Activated naive CD8-positive, alpha-beta T cell treated with anti-CD3 and anti-CD28 coated beads, Interleukin-2, amount 50 U/mL, for 16 hours (primary cell): ENCODE measurements at regions not wholly inside any gene's neighbourhood (a gene's known extent, or its start where the extent isn't known, plus 50 kb on each side); places are given as distances from the start of the nearest gene placed in this dataset.

Experiments used
- DNase-seq: peaks from one replicate; pipeline ENCODE4 v3.0.0-alpha.2; 2020; ENCODE audit warnings: low read depth, low spot score

DNA sequence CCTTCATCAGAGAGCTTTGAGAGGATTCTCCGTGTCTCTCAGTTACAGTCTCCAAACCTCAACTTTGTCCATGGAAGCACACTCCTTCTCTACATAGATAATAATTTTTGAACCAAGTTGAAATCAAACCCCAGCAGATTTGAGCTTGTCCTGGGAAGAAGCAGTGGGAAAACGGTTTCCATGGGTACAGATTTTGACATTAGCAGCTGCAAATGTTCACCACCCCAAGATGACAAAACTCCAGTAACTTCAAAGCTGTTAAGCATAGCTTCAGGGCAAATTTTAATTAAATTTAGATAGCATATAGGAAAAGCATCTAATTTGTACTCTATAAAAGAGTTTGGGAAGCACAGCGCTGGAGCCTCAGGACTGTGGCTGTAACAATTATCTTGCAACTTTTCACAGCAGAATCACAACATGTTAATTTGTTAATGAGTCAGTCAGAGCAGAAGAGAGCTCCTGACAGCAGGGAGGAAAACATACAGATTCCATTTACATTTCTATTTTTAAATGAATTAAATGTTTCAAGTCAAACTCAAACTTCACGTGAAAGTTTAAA is 240.7 kb downstream of the BMP7 start:
- DNase-seq = no peak

DNA sequence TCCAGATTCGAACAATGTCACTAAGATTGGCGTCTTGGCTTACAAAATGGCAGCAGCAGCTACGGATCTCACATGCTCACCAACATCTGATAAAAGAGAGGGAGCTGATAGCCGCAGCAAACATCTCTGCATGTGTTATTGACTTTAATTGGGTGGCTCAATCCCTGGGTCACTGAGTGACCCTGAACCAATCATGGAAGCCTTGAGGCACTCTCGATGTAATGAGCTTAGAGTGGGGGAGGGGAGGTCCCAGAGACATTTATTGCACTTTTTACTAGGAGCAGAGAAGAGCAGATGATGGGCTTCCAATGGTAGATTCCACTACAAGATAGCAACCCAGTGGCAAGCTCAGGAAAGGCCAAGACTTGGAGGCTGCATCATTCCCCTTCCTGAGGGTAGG is 238.7 kb downstream of the BMP7 start:
- no peak for DNase-seq

DNA sequence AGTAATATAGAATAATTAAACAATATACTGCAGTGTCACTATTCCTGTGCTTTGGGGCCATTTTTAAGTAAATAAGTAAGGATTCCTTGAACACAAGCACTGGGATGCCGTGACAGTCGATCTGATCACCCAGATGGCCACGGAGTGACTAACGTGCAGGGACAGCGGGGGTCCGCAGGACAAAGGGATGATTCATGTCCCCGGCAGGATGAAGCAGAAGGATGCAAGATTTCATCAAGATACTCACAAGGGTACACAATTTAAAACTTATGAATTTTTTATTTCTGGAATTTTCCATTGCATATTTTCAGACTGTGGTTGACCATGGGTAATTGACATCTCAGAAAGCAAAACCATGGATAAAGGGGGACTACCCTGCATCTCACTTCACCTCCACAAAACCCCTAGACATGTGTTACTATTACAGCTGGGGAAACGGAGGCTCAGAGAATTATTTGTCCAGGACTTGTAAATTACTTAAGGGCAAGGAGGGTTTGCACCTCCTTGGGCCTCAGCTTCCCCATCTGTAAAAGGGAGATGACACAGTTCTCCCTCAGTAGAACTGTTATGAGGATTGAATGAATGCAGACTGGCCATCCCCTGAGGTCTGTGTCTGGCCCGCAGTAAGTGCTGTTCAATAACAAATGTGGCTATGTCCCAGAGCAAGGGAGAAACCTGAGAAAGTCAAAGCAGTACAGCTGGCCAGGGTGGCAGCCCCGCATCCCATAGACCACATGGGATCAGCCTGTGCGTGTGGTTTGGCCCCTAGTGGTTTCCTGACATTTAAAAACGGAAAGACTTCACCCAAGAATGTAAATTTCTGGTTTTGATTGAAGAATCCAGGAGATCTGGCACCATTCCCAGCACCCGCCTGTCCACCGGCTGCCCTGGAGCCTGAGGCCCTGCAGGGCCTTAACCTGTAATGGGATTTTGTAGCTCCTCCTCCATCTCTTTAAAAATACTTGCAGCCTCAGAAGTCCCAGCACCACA is 235.5 kb downstream of the BMP7 start:
- DNase-seq = no peak

DNA sequence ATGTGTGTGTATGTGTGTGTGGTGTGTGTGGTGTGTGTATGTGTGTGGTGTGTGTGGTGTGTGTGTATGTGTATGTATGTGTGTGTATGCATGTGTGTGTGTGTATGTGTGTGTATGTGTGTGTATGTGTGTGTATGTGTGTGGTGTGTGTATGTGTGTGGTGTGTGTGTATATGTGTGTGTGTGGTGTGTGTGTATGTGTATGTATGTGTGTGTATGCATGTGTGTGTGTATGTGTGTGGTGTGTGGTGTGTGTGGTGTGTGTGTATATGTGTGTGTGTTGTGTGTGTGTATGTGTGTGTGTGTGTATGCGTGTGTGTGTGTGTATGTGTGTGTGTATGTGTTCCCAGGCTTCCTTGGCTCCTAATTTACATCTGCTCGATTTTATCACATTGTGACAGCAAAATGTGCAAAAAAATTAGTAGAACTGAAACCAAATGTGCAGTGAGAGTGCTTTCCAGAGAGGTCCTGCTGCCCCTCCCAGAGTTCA is 234.5 kb downstream of the BMP7 start:
- no peak for DNase-seq

DNA sequence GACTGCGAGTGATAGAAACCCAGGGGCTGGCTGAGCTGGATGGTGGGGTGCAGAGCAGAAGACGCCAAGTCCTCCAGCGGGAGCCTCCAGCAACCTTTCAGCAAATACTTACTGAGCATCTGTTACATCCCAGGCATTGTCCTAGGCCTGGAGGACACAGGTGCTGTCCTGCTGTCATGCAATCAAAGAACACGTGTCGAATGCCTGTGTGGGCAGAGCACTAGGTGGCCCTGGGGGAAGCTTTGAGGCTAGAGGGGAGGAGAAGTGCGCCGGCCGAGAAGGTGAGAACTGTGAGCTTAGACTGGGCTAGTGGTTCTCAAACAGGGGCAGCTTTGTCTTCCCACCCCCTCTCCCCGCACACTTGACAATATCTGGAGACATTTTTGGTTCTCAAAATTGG is 233.6 kb downstream of the BMP7 start:
- DNase-seq = no peak

DNA sequence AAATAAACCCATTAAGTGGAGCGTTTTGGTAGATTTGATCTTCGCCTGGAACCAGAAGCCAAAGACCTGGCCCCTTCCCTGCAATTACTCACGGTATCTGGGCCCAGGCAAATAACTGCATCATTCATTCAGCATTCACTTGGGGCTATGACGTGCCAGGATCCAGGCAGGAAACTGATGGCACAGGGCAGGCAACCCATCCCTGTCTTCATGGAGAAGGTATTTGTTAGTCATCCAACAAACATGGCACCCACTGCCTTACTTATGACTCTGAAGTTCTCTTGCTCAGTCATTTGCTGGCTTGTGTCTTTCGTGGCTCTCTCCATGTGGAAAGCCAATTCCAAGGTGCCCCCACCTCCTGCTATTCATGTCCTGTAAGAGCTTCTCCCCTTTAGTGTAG is 232.4 kb downstream of the BMP7 start:
- DNase-seq = no peak

DNA sequence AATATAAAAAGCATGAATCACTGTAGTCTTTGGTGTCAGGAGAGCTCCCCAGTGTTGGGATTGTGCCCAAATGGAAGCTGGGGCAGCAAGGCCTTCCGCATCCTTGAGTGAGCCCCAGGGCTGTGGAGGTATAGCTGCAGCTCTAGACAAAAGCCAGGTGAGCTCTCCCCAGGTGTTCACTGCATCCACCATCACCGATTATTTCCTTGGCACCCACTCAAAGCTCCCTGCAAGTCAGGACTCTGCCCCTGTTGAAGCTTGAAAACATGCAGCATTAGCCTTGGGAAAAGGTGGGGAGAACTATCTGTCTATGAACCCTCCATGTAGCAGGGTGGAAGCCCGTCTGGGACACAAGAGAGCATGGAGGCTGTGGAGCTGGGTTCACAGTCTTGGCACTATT is 228.8 kb downstream of the BMP7 start:
- DNase-seq = no peak

DNA sequence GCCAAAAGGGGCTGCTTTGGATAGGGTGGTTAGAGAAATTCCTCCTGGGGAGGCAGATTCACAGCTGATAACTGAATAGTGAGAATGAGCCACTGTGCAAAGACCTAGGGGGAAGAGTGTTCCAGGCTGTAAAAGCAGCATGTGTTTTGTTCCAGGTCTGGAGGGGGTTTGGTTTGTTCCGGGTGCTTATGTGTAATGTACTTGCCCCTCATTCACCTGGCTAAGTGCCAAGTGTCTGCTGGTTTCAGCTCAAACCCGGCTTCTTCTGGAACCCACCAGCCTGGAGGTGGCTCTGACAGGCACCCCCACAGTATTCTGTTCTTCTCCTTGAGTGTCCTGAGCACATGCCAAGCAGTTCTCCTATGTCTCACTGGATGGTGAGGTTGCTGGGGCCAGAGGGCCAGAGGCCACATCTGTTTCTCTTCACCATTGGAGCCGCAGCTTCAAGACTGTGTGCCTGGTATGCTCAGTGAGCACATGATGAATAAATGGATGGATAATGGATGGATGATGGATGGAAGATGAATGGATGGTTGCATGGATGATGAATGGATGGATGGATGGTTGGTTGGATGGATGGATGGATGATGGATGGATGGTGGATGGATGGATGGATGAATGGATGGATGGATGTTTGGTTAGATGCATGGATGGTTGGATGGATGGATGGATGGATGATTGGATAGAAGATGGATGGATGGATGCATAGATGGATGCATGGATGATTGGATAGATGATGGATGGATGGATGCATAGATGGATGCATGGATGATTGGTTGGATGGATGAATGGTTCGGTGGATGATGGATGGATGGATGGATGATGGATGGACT is 227.6 kb downstream of the BMP7 start:
- no peak for DNase-seq

DNA sequence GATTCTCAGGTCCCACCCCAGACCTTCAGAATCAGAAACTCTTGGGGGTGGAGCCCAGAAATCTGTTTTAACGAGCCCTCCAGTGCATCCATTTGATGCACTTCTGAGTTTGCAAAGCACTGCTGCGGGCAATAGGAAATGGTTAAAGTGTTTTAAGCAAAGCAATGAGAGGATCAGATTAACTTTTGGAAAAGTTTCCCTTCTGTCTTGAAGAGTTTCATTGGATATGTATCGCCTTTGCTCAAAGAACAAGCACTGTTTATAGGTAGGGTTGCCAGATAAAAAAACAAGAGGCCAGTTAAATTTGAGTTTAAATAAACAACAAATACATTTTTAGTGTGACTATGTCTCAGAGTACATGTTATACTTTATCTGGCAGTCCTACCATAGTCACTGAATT is 226.0 kb downstream of the BMP7 start:
- DNase-seq = no peak

DNA sequence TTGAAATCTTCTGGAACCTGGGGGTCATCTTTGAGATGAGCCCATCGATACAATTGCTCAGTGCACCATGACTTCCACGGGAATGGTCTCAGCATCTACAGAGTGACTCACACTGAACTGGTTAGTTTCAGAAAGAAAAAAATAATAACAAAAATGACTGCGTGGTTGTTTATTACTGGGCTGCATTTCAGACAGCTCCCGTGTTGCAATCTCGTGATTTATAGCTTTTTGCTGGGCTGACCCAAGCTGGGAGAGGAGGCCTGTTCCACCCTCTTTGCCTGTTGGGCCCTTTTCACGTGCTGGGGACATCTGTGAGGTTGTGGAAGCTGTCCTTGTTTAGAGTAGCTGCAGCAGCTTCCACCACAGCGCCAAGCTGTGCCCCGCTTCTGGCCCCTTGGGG is 225.5 kb downstream of the BMP7 start:
- no peak for DNase-seq

DNA sequence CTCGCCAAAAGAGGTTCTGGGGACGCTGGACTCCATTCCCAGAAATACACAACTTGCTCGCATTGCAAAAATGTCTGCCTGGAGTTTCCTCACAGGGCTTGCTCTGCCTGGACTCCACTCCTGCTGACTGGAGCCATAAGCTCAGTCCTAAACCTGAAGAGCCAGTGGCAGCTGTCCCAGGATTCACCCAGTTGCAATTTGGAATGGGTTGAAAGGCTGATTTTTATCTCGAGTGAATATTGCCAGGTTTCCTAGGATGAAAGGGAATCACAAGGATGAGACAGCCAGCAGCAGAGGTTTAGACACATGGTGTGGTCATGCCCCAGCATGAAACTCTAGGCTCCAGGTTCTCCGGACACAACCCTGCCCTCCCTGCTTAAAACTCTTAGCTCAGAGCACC is 223.3 kb downstream of the BMP7 start:
- DNase-seq = no peak

DNA sequence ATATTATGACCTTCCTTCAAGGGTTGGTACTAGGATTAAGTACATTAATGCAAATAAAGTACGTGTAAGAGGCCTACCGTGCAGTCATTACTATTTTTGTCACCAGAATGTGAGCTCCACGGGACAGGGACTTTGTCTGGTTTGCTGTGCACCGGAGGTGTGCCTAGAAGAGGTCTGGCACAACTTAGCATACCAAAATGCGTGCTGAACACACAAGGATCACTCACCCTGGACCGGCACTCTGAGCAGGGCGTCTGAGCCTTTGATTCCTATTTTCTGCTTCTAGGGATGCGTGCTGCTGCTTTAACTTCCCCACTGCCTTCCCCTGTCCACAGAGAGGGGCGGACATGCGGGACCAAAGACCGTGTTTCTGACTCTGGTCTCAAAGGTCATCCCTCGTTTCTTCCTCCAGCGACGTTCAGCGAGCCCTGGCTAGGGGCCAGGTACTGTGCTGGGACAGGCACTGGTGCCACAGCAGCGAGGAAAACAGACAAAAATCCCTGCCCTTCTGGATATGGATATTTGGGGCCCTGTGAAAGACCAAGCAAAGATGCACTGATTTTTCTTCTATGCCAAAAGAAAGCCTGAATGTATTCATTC is 222.7 kb downstream of the BMP7 start:
- DNase-seq = no peak

DNA sequence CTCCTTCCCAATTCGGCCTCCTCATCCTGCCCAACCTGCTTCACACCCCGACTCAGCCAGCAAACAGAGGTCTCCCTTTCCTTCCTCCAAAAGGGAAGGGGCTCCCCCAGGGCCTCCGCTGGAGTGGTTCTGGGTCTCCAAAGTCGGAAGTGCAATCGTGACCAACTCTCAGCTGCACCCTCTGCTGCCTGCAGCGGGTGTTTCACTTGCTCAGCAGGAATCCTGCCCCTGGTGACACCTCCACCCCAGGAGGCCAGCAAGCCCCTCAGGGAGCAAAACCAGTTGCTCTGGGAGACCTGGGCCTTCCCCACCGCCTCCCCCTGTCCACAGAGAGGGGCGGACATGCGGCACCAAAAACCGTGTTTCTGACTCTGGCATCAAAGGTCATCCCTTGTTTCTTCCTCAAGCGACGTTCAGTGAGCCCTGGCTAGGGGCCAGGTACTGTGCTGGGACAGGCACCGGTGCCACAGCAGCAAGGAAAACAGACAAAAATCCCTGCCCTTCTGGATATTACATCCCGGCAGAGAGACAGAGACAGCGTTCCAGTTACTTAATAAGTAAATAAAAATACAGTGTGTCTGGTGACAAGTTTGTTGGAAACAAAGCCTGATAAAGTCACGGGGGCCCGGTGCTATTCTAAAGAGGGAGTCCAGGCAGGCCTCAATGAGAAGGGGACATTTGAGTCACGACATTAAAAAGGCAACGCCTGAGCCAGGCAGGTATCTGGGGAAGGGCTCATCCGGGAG is 219.0 kb downstream of the BMP7 start:
- no peak for DNase-seq

DNA sequence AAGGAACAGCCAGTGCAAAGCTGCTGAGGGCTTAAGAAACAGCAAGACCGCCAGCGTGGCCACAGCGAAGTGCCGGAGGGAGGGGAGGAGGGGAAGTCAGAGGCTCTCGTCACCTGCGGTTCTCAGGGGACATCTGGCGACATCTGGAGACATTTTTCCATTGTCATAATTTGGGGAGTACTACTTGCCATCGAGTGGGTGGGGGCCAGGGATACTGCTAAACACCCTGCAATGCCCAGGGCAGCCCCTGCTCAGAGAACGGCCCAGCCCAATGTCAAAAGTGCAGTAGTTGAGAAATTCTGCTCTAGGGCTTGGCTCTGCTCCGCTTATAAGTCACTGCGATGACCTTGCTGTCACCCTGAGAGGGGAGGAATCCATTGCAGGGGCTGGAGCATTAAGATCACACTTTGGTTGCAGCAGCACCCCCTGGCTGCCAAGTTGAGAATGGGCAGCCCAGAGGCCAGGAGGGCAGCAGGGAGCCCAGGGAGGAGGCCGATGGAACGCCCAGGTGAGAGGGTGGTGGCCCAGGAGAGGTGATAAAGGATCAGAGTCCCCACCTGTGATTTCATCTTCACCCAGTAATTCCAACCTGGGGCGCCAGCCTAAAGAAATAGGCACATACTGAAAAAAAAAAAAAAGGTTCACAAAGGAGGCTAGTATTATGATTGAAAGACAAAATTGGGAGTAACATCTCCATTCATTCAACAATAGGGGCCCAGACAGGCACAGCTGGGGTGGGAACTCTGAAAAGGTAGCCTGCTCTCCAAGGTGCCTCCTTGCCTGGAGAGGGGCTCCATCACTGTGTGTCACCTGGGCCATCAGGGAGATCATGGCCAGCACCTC is 218.2 kb downstream of the BMP7 start:
- DNase-seq = no peak

DNA sequence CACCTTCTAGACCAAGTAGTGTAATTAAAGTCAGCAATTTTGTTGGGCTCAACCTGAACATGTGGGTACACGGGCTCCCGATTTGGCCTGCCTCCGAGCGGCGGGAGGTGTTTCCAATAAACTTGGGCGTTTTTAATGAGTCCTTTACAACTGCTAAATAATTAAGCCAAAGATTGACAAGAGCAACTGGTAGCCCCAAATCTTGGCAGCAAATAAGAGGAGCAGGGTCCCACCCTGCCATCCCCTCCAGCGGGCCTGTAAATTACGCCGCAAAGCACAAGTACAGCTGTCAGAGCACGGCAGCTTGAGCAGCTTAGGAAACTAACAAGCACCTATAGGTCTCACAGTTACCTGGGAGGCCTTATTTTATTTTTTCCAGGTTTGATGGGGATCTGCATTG is 217.1 kb downstream of the BMP7 start:
- DNase-seq = no peak

DNA sequence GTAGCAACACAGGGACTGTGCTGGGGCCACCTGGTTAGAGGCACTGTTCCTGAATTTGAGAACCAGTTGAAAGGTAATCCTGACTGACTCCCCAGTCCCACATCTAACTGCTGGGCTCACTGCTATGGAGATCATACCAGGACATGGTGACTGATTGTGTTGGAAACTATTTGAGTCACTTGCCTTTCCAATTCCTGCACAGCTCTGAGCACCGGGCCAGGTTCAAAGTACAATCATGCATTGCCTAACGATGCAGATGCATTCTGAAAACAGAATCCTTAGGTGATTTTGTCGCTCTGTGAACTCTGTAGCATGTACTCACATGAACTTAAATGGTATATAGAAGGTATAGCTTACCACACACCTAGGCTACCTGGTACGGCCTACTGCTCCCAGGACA is 215.3 kb downstream of the BMP7 start:
- DNase-seq = no peak

DNA sequence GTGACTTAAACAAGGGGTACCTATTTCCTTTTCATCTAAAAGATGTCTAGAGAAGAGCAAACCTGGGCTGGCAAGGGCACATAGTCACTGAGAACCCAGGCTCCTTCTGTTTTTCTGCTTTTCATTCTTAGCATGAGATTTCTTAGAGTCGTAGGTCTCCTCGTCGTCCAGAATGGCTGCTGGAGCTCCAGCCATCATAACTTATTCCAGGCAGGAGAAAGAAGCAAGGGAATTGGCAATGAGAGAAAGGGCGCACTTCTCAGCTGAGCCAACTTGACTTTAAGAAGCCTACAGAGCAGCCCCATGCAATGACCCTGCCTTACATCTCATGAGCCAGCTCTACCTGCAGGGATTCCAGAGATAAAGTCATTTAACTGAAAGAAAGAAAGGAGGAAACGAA is 213.4 kb downstream of the BMP7 start:
- no peak for DNase-seq

DNA sequence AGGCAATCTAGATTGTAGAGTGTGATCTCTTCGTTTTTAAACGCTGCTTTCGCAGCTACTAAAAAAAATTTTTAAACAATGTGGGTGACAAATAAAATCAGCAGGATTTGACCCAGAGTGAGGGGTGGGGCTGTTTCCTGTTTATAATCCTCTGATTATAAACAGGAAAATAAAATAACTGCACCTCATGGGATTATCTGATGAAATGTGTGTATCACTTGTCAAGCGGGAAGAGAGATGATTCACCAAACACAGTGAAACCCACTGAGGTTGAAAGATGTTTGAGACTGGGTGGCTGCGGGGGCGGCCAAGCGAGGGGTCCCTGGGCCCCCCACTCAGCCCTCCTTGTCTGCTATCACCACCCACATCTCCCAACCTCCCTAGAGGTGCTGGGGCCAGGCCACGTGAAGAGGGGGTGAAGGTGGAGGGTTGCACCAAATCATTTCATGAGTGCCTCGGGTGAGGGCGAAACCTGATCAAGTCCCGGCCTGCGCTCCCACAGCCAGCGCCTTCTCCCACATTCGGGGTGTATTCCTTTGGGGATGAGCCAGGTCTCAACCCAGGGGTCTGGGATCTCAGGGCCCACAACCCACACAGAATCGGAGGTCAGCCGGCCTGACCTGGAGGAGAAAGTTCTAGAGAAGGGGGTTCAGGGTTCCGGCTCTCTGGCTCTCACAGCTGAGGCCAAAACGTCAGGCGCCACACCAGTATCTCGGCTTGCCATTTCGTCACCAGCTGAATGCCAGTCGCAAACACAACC is 212.5 kb downstream of the BMP7 start:
- DNase-seq = no peak

DNA sequence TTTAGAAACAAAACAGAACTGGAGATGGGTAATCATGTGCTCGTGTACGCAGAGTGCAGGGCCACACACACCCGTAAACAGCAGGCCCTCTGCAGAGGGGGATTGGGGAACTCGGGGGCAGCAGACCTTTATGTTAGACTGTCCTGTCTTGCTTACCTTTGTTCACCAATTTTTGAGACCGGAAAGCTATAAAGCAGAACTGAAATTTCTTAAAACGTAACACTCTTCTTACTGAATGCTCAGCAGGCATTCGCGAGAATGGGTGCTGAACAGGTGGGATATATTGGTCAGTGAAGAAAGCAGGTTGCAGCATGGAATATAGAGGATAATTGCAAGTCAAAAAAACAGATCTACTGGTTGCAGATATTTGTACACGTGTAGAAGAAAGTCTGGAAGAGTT is 211.1 kb downstream of the BMP7 start:
- no peak for DNase-seq
